ENCODE measurements at regions not wholly inside any gene's neighbourhood (a gene's known extent, or its start where the extent isn't known, plus 50 kb on each side); places are given as distances from the start of the nearest gene placed in this dataset.

DNA sequence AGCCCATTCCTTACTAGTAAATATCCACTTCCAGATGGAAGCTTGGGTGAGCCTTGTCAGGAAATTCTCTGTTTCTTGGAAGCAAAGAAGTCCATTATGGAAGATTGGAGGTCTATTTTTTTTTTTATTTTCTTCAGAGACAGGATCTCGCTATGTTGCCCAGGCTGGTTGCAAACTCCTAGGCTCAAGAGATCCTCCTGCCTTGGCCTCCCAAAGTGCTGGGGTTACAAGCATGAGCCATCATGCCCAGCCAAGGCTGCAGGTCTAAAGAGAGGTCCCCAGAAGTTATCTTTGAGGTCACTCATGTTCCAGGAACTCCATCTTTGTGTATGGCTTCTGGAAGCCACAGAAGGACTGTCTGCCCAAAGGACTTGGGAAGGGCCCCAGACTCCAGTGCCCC, 255.3 kb downstream of the LY86 start:
- DNase-seq, result no peak

DNA sequence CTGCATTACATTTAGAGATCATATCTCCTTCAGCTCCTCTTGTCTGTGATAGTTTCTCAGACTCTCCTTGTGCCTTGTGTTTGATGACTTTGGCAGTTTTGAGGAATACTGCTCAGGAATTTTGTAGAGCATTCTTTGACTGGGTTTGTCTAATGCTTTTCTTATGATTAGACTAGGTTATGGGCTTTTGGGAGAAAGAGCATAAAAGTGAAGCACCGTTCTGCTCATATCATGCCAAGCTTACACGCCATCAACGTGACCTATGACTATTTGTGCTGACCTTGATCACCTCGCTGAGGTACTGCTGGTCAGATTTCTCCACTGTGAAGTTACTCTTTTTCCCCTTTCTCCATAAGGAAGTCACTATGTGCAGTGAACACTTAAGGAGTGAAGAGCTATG, 256.0 kb downstream of the LY86 start:
- DNase-seq, result no peak

DNA sequence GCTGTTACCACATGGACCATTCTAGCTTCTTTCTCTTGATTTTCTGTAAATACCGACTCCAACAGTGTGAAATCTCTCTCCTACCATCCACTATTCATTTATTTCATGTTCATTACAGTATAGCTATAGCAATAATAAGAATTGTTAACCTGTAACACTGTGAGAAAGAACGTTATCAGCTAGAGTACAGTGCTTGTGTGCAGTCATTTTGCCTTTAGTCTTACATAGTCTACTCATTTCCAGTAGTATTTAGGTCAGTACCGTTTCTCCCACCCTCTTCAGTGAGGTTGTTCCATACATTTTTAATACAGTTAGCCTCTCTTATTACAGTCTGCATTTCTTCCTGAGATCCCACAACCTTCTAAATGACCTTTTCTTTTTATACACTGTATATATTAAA, 257.1 kb downstream of the LY86 start:
- no peak for DNase-seq

DNA sequence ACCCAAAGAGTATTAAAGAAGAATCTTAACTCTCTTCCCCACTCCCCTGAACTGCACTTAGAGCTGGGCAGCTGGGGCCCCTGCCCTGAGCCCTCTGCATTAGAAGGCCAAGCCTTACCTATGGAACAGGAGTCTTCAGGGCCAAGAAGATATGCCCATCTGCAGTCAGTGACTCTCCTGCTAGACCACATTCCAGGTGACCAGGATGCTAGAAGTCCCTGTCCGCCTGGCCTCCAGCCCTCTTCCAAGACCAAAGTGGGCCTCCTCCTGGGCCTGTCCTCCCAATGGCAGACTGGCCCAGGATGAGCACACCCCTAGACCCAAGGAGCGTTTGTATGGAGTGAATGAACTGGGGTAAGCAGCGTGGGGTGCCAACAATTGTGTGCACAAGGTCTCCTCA, 259.1 kb downstream of the LY86 start:
- no peak for DNase-seq

DNA sequence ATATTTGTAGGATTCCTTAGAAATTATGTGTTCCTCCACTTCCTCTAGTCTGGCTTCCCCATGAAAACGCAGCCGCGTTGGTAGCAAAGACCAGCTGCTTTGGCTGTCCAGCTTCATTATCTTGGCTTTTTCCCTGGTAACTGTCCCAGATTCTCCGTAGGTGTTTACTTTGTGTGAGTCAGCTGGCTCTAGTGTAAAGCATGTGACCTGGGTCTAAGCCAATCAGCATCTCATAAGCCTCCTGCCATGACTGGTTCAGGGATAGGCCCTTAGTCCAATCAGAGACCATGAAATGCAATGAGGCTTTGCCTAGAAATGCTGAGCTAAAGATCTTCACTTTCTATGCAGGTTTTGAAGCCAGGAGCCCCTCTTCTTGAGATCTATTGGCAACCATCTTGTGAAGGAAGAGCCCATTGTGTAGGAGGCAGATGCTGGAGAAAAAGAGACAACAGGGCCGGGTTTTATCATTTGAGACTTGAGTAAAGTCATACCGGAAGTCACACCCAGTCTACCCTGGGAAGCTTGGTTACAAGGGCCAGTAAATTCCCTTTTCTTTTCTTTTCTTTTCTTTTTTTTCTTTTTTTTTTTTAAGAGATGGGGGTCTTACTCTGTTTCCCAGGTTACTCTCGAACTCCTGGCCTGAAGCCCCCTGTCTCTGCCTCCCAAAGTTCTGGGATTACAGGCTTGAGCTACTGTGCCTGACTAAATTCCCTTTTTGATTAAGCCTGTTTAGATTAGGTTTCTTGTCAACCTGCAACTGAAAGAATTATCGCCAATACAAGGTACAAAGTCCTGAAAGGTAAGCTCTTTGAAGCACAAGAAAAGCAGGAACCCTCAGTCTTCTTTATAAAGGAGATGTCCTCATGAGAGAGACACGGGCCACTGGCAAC, 256.5 kb upstream of the RREB1 start:
- DNase-seq, result no peak

DNA sequence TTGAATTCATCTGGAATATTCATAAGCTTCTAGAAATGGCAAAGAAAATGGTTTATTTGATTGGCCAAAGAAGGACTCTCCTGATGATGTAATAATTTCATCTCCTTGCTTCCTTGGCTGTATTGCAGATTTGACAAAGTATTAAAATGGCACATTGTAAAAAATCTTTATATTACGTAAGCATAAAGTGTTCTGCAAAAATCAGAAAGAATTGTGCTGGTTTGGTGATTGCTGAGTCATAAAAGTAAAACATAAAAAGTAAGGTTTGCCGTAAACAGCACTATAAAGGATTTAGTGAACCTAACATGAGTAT, 255.9 kb upstream of the RREB1 start:
- DNase-seq, result no peak

DNA sequence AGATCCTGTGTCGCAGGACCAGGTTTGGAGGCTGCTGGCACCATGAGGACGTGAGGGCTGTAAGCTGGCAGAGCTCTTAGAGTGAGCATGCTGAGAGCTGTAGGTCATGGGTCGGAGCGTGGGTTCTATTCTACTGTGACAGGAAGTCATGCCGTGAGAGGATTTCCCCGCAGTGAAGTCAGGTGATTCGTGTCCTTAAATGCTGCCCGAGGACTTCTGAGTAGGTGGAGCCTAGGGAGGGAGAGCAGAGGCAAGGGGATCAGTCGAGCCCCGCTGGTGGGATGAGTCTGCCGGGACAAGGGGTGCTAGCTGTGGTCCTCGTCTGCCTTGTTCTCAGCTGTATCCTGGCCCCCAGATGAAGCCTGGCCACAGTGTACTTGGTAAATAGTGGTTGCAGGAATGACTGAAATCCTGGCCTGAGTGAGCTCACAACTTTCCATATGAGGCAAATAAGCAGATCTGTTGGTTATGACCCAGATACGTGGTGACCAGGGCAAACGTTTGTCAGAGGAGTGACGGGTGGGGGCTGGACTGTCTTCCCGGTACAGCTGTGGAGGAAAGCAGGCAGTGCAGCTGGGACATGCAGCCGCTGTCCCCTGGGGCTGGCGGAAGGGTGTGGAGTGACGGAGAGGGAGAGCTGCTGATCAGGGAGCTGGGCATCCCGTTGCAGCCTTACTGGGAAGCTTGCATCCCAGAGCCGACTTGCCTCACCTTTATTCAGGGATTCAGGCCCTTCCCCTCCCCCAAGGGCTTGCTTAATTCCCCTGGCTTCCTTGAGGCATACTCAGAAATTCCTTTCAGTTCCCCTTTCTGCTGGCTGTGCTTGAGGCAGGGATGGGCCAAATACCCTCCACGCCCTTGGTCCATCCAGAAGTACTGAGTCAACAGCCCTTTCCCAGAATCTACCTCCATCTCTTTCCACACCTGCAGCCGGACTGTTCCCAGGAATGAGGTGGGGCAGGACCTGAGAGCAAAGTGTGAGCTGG, 250.9 kb upstream of the RREB1 start:
- no peak for DNase-seq

DNA sequence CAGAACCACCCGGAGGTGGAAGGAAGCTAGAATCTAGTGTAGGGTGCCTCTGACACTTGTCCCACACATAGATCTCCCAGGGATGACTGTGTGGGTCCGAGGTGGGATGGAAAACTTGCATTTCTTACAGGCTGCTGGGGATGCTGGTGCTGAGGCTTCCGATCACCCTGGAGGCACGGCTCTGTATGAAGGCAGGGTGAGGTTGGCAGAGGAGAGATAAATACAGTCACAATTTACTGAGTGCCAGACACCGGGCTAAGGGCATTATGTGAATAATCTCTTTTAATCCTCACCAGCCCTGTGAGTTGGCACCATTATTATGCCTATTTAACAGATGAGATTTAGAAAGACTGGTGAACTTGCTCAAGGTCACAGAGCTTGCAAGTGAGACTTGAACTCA, 250.2 kb upstream of the RREB1 start:
- DNase-seq, result no peak

DNA sequence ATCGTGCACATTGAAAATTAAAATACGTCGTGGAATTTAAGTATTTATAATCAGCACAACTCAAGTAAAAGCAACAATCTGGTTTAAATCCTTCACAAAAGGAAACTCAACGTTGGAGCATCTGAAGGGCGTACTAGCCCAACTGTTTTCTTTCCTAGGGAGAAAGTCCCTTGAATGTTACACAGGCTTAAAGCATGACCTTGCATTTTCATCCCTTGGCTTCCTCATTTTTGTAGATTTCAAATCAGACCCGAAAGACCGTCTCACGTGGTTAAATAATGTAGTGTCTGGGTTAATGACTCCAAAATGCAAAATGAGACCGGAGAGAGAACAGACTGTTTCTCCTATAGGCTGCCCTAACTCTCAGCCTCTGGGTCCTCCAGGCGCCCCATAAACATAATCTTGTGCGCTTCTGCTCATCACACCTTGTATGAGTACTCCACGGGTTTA, 249.2 kb upstream of the RREB1 start:
- DNase-seq, result no peak

DNA sequence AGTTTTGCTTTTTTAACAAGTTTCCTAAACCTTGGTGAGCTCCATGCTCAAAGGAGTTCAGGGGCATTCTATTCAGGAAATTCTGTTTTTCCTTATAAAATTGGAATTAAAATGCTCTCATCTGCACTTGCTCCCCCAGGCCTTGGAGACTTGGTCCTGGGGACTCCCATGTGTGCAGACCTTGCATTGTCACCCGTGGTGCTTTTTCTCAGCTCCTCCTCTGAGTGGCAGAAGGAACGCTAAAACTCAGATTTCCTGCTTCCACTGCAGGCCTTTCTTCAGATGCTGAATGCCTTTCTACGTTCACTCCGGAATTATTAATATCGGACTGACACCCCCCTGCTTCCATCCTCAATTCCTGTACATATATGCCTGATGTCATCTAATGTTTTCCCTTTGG, 248.7 kb upstream of the RREB1 start:
- no peak for DNase-seq

DNA sequence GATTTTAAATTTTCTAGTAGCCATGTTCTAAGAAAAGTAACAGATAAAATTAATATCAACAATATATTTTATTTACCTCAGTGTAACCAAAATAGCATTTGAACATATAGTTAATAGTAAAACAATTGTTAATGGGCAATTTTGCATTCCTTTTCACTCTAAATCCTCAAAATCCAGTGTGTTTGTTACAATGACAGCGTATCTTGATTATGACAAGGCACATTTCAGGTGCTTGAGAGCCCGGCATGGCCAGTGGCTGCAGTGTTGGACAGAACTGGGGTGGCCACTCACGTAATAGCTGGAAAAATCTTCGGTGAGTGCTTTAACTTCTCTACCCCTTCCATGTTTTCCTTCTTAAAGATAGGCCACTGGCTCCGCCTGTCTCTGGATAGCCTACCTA, 248.0 kb upstream of the RREB1 start:
- no peak for DNase-seq

DNA sequence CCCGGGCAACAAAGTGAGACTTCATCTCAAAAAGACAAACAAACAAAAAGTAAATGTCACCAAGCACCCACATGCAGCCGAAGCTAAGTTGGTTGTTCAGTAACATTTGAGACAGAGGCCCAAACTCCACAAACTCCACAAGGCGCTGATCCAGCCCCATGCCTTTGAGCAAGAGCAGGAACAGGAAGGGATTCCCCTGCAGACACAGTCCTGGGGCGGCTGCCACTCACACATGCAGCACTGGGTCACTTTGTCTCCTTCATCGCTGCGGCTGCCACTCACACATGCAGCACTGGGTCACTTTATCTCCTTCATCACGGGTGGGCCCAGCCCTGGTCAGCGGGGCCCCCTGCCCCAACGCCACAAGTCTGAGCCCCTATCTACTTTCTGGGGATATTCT, 246.9 kb upstream of the RREB1 start:
- DNase-seq, result no peak

DNA sequence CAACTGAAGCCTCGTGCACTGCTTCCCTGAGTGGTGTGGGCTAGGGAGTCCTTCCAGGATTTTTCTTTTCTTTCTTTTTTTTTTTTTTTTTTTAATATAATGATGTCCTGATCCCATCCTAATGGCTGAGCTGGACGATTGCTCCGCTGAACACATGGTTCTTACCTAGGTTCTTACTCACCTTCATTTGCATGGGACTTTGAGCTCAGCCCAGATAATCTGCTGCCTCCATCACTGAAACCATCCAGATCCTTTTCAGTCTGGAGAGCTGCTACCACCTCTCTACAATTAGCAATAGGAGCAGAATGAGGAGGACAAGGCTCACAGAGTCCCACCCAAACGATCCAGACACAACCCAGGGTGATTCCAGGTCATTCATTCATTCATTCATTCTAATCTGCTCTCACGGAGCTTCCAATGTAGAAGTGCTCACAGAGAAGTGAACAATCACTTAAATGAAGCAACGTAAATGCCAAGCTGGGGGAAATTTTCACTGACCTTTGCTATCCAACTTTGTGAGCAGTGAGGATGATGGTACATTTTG, 246.3 kb upstream of the RREB1 start:
- DNase-seq, result no peak

DNA sequence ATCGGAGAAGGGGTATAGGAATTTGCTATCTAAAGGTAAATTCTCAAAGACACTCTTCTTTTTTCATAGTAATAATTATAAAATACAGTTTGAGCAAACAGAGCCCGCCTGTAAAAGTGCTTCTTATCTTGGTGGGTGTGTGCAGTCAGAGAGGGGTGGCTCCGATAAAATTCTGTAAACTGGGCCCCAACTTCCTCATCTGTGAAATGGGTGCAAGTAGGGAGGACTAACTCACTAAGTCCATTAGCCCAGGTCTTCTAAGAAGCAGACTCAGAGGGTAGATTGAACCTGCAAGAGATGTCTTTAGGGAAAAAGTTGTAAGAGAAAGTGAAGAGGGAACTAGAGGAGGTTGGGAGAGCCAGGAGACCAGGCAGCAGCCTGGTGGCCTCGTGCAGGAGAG, 245.8 kb upstream of the RREB1 start:
- no peak for DNase-seq

DNA sequence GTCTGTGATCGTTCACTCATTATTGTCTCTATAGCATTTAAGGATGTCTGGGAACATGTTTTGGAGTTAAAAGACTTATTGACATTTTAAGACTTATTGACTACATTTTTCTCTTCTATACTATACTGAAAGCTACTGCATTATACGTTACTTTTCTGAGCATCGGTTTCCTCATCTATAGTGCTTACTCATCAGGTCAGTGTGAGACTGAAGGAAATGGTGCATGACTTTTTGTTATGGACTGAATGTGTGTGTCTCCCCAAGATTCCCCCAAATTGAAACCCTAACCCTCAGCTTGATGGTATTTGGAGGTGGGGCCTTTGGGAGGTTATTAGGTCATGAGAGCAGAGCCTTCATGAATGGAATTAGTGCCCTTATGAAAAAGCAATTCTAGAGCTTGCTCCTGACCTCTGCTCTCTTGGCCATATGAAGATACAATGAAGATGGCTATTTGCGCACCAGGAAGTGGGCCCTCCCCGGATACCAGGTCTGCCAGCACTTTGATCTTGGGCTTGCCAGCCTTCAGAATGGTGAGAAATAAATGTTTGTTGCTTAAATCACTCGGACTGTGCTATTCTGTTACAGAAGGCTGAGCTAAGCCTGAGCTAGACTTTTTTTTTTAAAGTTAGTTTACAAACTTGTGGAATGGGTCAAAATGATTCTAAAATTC, 243.7 kb upstream of the RREB1 start:
- DNase-seq, result no peak

DNA sequence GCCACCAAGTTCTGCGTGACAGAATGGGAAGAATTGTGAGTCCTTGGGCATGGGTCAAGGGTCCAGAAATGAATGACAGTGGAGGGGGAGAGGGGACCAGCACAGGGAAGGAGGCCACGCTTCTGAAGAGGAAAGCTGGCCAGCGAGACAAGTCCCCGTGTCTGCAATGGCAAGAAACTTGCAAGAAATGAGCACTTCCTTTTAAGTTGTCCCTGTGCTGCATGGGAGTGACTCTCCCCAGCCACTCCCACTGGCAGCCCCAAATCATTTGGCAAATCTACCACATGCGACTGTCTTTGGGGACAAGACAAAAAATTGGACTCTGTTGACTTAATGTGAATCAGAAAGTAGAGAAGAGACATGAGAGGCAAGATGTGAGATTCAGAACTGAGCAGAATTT, 242.2 kb upstream of the RREB1 start:
- DNase-seq, result no peak

DNA sequence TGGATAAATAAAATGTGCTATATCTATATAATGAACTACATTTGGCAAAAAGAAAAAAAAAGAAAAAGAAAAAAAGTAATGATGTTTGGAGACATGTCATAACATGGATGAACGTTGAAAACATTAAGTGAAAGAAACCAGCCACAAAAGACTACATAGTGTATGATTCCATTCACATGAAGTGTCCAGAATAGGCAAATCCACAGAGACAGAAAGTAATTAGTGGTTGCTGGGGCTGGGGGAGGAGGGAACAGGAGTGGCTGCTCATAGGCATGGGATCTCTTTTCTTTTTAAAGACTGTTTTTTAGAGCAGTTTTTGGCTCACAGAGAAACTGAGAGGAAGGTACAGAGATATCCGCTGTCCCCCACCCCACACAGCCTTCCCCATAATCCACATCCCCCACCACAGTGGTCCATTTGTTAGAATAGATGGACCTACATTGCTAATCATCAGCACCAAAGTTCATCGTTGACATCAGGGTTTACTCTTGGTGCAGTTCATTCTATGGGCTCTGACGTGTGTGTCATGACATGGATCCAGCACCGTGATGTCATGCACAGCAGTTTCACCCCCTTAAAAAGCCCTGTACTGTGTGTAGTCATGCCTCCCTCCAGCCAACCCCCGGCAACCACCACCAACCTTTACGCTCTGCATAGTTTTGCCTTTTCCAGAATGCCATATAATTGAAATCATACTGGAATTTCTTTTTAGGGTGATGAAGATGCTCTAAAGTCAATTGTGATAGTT, 240.9 kb upstream of the RREB1 start:
- no peak for DNase-seq

DNA sequence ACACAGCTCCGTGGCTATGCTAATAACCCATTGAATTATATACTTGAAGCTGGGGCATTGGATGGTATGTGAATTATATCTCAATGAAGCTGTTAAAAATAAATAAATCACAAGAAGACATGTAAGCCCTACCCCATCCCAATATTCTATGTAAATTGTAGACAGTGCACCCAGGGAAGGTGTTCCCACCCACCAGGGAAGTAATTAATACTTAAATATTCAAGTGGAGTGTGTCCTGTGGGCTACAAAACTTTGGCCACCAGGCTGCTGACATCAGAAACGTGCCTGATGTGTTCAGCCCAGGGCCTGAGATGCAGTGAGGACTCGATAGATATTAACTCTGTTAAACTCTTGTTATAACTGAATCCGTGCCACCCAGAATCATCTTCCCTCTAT, 240.4 kb upstream of the RREB1 start:
- DNase-seq, result no peak

DNA sequence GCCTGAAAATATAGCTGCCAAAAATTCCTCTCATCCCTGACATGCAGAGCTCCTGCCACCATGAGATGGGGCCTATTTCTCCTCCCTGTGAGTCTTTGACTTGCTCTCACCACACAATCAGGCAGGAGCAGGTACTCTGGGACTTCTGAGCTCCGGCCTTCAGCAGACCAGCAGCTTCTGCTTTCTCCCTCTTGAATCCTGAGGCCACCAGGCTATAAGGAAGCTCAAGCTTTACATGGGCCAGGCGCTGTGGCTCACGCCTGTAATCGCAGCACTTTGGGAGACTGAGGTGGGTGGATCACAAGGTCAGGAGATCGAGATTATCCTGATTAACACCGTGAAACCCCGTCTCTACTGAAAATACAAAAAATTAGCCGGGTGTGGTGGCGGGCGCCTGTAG, 238.7 kb upstream of the RREB1 start:
- no peak for DNase-seq

DNA sequence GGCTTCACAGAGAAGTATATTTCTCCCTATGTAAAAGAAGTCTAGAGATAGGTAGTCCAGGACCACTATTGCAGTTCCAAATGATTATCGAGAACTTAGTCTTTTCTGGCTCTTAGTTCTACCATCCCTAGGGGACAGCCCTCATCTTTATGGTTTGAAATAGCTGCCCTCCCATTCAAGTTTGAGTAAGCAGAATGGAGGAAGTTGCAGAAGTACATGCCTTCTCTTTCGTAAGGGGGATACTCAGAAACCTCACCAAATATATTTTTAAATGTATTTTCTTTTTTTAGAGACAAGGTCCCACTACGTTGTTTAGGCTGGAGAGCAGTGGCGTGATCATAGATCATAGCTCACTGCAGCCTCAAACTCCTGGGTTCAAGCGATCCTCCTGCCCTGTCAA, 236.8 kb upstream of the RREB1 start:
- no peak for DNase-seq

DNA sequence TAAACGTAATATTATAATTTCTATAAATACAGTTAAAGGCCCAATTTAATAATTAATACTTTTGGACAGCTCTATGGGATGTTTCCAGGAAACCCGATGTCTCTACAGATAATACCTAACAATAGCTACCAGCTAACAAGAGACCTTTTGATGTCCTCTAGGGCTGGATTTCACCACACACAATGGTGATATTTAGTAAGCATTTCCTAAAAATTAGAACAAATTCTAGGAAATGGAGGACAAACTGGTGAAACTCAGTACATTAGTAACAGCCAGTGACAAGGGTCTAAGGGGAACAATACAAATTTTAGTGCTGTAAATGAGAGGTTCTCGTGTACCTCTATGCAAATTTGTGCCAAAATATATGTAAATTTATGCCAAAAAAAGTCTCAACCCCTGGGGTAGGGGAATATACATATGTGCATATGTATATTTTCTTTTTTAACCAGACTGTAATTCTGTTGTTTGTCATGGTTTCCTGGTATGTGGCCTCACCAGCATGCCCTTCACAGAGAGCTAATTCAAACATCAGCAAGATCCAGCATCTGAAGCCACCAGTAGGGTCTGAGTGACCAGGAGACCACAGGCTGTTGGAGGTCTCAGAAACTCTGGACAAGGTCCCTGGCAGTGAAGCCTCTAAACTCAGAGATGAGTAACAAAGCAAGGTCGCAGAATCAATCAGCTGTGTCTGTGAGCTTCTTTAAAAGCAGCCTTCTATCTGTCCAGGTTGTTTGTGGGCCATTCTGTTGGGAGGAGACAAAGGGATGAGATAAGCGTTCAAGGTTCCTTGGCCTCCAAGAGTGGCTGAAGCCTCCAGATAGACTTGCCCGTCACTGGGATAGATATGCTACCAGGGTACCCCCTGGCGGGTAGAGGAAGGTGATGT, 235.1 kb upstream of the RREB1 start:
- no peak for DNase-seq
